HPDE6-E6E7 (cell line): ENCODE measurements at regions not wholly inside any gene's neighbourhood (a gene's known extent, or its start where the extent isn't known, plus 50 kb on each side); places are given as distances from the start of the nearest gene placed in this dataset.
"Not testable (repeated sequence)": the region's sequence is repeated elsewhere in the genome, so short reads cannot be mapped to it uniquely, and the experiment has no call there.

Source experiments
- DNase-seq: peaks from one replicate; pipeline ENCODE4 v3.0.0; 2011; ENCODE audit warnings: missing footprints; ENCODE audit errors: extremely low spot score

GRCh38 chr4:28277931-28278330 lies 1417.3 kb downstream of the STIM2 start:
- DNase-seq = peak; percentile 4

- DNase-seq = no peak
These were observed 1418.0 kb downstream of the STIM2 start for GRCh38 chr4:28278676-28279075.

GRCh38 chr4:28279249-28279648 lies 1418.6 kb downstream of the STIM2 start:
- DNase-seq = no peak

- not testable (repeated sequence) for DNase-seq
These were observed 1425.6 kb downstream of the STIM2 start for GRCh38 chr4:28286266-28286665.

GRCh38 chr4:28287831-28288233 lies 1427.2 kb downstream of the STIM2 start:
- peak; percentile 49 for DNase-seq

- DNase-seq = no peak
These were observed 1435.6 kb downstream of the STIM2 start for GRCh38 chr4:28296239-28296638.

GRCh38 chr4:28310926-28311325 lies 1450.3 kb downstream of the STIM2 start:
- no peak for DNase-seq

GRCh38 chr4:28312497-28312896 lies 1451.9 kb downstream of the STIM2 start:
- DNase-seq = not testable (repeated sequence)

- DNase-seq = no peak
These were observed 1453.4 kb downstream of the STIM2 start for GRCh38 chr4:28313729-28314713.

- no peak for DNase-seq
These were observed 1456.6 kb downstream of the STIM2 start for GRCh38 chr4:28317221-28317620.

- no peak for DNase-seq
These were observed 1473.6 kb downstream of the STIM2 start for GRCh38 chr4:28334249-28334648.

- DNase-seq = no peak
These were observed 1481.1 kb downstream of the STIM2 start for GRCh38 chr4:28341784-28342183.

GRCh38 chr4:28350485-28350884 lies 1489.8 kb downstream of the STIM2 start:
- no peak for DNase-seq

- DNase-seq = no peak
These were observed 1490.5 kb downstream of the STIM2 start for GRCh38 chr4:28351102-28351501.

- no peak for DNase-seq
These were observed 1491.2 kb downstream of the STIM2 start for GRCh38 chr4:28351826-28352225.

- no peak for DNase-seq
These were observed 1494.4 kb downstream of the STIM2 start for GRCh38 chr4:28354880-28355656.

- peak; percentile 7 for DNase-seq
These were observed 1497.3 kb downstream of the STIM2 start for GRCh38 chr4:28357990-28358389.

GRCh38 chr4:28358606-28359005 lies 1498.0 kb downstream of the STIM2 start:
- DNase-seq = no peak

- no peak for DNase-seq
These were observed 1500.0 kb downstream of the STIM2 start for GRCh38 chr4:28360681-28361080.

GRCh38 chr4:28362169-28362568 lies 1501.5 kb downstream of the STIM2 start:
- DNase-seq = no peak

GRCh38 chr4:28369499-28369898 lies 1508.9 kb downstream of the STIM2 start:
- DNase-seq = no peak

- DNase-seq = no peak
These were observed 1512.5 kb downstream of the STIM2 start for GRCh38 chr4:28373191-28373590.

GRCh38 chr4:28373601-28374000 lies 1513.0 kb downstream of the STIM2 start:
- no peak for DNase-seq
